Skeletal muscle tissue (tissue), 3 donors: ENCODE measurements at regions not wholly inside any gene's neighbourhood (a gene's known extent, or its start where the extent isn't known, plus 50 kb on each side); places are given as distances from the start of the nearest gene placed in this dataset.
"Not testable (repeated sequence)": the region's sequence is repeated elsewhere in the genome, so short reads cannot be mapped to it uniquely, and the experiment has no call there.

Source experiments
- H3K27ac ChIP-seq: one replicate; pipeline ENCODE4 v1.7.0; 2013; ENCODE audit warnings: mild to moderate bottlenecking, low read depth, low read length, inconsistent platforms
- H3K27me3 ChIP-seq, 3 donors: one replicate each; pipeline ENCODE4 v1.7.0; 2013; ENCODE audit warnings: low read length in 3 of 3; ENCODE audit not compliant: control insufficient read depth in 3 of 3, insufficient read depth in 3 of 3
- H3K36me3 ChIP-seq, 3 donors: one replicate each; pipeline ENCODE4 v1.7.0; 2013; ENCODE audit warnings: low read length in 3 of 3; ENCODE audit not compliant: control insufficient read depth in 3 of 3, insufficient read depth in 3 of 3
- H3K4me1 ChIP-seq, 3 donors: one replicate each; pipeline ENCODE4 v1.7.0; 2013; ENCODE audit warnings: low read length in 3 of 3, mild to moderate bottlenecking in 3 of 3; ENCODE audit not compliant: control insufficient read depth in 3 of 3, insufficient read depth in 3 of 3
- H3K4me3 ChIP-seq, 3 donors: one replicate each; pipeline ENCODE4 v1.7.0; 2013; ENCODE audit warnings: low read length in 3 of 3
- H3K9ac ChIP-seq, 3 donors: one replicate each; pipeline ENCODE4 v1.7.0; 2013; ENCODE audit warnings: low read length in 3 of 3, mild to moderate bottlenecking in 3 of 3, moderate library complexity in 2 of 3, low read depth in 1 of 3
- H3K9me3 ChIP-seq, 3 donors: one replicate each; pipeline ENCODE4 v1.7.0; 2013; ENCODE audit warnings: low read length in 3 of 3; ENCODE audit not compliant: control insufficient read depth in 3 of 3
- donor health status: Osteomylitis.

DNA sequence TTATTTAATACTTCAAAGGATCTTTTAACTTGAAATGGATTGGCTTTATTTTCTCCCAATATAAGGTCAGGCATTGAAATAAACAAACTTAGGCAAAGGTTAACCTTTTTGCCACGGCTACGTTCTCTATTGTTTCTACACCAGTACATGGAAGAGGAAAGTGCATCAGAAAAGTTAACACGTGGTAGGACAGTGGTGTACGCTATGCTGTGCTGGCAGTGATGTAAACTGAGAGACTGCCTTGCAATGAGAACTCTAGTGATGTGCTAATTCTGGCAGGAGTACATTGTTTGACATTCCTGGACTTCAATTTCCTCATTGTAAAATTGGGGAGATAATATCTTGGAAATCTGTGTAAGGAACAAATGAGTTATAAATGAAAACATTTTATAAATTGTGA is 208.2 kb downstream of the TMA16 start:
- no peaks in the 10 kb centered on the region for H3K27me3 ChIP-seq
- H3K27ac ChIP-seq, result no peak overlapping the region
- H3K36me3 ChIP-seq, result no peaks in the 10 kb centered on the region
- no peaks in the 10 kb centered on the region for H3K4me1 ChIP-seq
- no peaks in the 10 kb centered on the region for H3K9me3 ChIP-seq
- H3K9ac ChIP-seq, result no peak overlapping the region
- H3K4me3 ChIP-seq, result no peak overlapping the region

GRCh38 chr4:163703251-163703650 is 208.8 kb downstream of the TMA16 start:
- Histone ChIP-seq H3K9me3 (no peaks in the 10 kb centered on the region), H3K27me3 (no peaks in the 10 kb centered on the region), H3K36me3 (no peaks in the 10 kb centered on the region), H3K27ac (no peak overlapping the region), H3K4me1 (no peaks in the 10 kb centered on the region), H3K4me3 (no peak overlapping the region), H3K9ac (no peak overlapping the region)

DNA sequence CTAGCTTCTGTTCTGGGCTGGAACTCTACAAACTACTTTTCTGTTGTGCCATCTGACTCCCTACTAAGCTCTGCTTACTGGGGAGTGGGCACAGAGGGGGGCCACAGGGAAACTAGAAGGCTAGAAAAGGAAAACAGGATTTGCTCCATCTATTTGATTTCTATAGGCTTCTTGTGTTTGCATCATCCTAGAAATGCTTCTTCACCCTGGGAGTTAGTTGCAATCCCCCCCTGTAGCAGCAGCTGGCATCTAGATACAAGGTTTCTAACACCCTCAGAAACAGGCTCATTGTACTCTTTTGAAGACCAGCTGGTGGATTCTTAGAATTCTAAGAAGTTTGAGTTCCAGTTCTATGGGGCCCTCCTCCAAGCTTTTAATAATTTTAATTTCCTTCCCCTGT is 213.4 kb downstream of the TMA16 start:
- H3K9ac ChIP-seq, result no peak overlapping the region
- no peaks in the 10 kb centered on the region for H3K36me3 ChIP-seq
- H3K27ac ChIP-seq, result no peak overlapping the region
- no peak overlapping the region for H3K4me3 ChIP-seq
- no peaks in the 10 kb centered on the region for H3K4me1 ChIP-seq
- H3K27me3 ChIP-seq, result no peaks in the 10 kb centered on the region
- H3K9me3 ChIP-seq, result no peaks in the 10 kb centered on the region

DNA sequence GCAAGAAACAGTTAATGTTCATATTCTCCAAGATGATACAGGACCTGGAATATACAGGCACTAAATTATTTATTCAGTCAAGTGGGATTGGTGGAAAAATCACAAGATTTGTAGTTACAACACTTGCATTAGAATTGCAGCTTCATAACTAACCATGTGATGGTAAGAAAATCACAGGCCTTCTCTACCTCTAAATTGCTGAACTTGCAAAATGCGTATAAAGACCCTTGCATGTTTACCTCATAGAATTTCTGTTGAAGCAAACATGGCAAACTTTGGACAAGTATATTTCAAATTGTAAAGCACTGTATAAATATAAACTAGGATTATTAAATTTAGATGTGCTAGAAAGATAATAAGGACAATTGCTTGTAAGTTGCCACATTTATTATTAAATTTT is 215.1 kb downstream of the TMA16 start:
- Histone ChIP-seq H3K4me1 (no peaks in the 10 kb centered on the region), H3K9me3 (no peaks in the 10 kb centered on the region), H3K9ac (no peak overlapping the region), H3K36me3 (no peaks in the 10 kb centered on the region), H3K27ac (no peak overlapping the region), H3K4me3 (no peak overlapping the region), H3K27me3 (no peaks in the 10 kb centered on the region)

- no peak overlapping the region for H3K4me3 ChIP-seq
- no peaks in the 10 kb centered on the region for H3K27me3 ChIP-seq
- H3K27ac ChIP-seq, result no peak overlapping the region
- H3K36me3 ChIP-seq, result no peaks in the 10 kb centered on the region
- no peaks in the 10 kb centered on the region for H3K4me1 ChIP-seq
- no peak overlapping the region for H3K9ac ChIP-seq
- no peaks in the 10 kb centered on the region for H3K9me3 ChIP-seq
Observed at GRCh38 chr4:163710158-163710557, 215.7 kb downstream of the TMA16 start.

- H3K9ac ChIP-seq, H3K27ac ChIP-seq, H3K36me3 ChIP-seq, H3K9me3 ChIP-seq, H3K4me1 ChIP-seq, H3K27me3 ChIP-seq, H3K4me3 ChIP-seq: not testable (repeated sequence)
Observed at GRCh38 chr4:163724495-163724894, 230.0 kb downstream of the TMA16 start.

DNA sequence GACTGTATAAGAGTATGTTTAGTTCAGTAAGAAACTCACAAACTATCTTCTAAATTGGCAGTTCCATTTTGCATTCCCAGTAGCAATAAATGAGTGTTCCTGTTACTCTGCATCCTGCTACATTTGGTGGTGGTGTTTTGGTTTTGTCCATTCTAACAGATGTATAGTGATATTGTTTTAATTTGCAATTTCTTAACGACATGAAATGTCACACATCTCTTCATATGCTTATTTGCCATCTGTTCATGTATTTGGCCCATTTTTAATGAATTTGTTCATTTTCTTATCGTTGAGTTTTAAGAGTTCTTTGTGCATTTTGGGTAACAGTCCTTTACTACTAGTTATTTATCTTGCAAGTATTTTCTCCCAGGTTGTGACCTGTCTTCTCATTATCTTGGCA is 232.2 kb downstream of the TMA16 start:
- Histone ChIP-seq H3K9ac (no peak overlapping the region), H3K4me1 (no peaks in the 10 kb centered on the region), H3K9me3 (peaks cover 0 to 4% (median 0%) of the 10 kb centered on the region in 3 donors), H3K27me3 (no peaks in the 10 kb centered on the region), H3K4me3 (no peak overlapping the region), H3K36me3 (no peaks in the 10 kb centered on the region), H3K27ac (no peak overlapping the region)

DNA sequence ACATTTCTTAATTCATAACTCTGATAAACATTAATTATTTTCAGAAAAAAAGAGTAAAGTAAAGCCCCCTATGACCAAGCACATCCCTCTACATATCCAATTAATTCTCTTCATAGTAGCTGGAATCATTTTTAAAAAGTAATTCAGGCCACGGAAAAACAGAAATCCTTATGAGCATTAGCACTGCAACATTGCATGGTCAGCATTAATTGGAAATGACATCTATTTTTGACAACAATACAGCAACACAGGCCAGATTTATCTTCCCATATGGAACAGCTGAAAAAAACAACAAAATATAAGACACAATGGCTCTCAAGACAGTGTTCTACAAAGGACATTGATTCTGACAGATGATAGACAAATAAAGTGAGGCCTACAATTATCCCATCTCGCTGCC is 236.6 kb downstream of the TMA16 start:
- Histone ChIP-seq H3K27me3 (no peaks in the 10 kb centered on the region), H3K9me3 (peaks cover 0 to 2% (median 0%) of the 10 kb centered on the region in 3 donors), H3K36me3 (no peaks in the 10 kb centered on the region), H3K4me1 (no peaks in the 10 kb centered on the region), H3K9ac (no peak overlapping the region), H3K27ac (no peak overlapping the region), H3K4me3 (no peak overlapping the region)

DNA sequence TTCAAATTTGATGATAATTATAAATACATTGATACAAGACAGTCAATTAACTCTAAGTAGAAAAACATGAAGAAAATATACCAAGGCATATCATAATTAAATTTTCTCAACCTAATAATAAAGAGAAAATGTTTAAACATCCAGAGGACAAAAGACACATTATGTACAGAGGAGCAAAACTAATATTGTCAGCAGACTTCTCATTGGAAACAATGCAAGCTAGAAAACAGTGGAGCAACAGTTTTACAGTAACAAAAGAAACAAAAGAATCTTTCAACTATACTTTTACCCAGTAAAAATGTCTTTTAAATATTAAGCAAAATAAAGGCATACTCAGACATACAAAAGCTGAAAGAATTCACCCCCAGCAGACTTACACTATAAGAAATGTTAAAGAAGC is 238.0 kb downstream of the TMA16 start:
- H3K4me1 ChIP-seq, result no peaks in the 10 kb centered on the region
- peaks cover 0 to 2% (median 0%) of the 10 kb centered on the region in 3 donors for H3K9me3 ChIP-seq
- H3K36me3 ChIP-seq, result no peaks in the 10 kb centered on the region
- H3K4me3 ChIP-seq, result no peak overlapping the region
- no peak overlapping the region for H3K27ac ChIP-seq
- no peak overlapping the region for H3K9ac ChIP-seq
- H3K27me3 ChIP-seq, result no peaks in the 10 kb centered on the region

DNA sequence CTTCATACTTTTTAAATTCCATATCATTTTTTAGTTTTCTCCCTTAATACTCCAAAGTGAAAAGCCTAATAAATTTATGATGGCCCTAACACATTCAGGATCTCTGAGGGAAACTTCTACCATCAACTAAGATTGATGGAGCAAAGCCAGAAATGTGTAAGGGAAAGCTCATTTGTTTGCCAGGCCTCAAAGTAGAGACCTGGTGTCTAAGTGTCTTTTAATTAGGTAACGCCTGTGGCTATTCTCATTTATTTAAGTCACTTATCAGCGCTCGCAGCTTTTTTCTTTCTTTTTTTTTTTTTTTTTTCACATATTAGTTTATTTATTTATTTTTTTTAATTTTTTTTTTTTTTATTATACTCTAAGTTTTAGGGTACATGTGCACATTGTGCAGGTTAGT is 242.4 kb downstream of the TMA16 start:
- Histone ChIP-seq H3K36me3 (no peaks in the 10 kb centered on the region), H3K4me3 (no peak overlapping the region), H3K27me3 (no peaks in the 10 kb centered on the region), H3K4me1 (no peaks in the 10 kb centered on the region), H3K27ac (no peak overlapping the region), H3K9ac (no peak overlapping the region), H3K9me3 (no peaks in the 10 kb centered on the region)

GRCh38 chr4:163737846-163738245 is 243.4 kb downstream of the TMA16 start:
- H3K4me3 ChIP-seq, H3K9ac ChIP-seq, H3K27ac ChIP-seq, H3K36me3 ChIP-seq, H3K9me3 ChIP-seq, H3K27me3 ChIP-seq, H3K4me1 ChIP-seq: not testable (repeated sequence)
